ENCODE measurements at regions not wholly inside any gene's neighbourhood (a gene's known extent, or its start where the extent isn't known, plus 50 kb on each side); places are given as distances from the start of the nearest gene placed in this dataset.

GRCh38 chr11:112835591-112836255, 125.5 kb upstream of the NCAM1 start:
- Histone ChIP-seq H3K9ac (ENCODE audit: insufficient read depth, low read depth, low read length) (no peak overlapping the region), H4K20me1 (ENCODE audit: insufficient read depth, low read length) (no peaks in the 10 kb centered on the region), H2AFZ (ENCODE audit: low read length) (no peak overlapping the region), H3K9me3 (ENCODE audit: low read length) (no peaks in the 10 kb centered on the region), H3K4me3 (replicated peaks in 1 of 3; ENCODE audit: insufficient read depth in 1 of 3, low read depth in 2 of 3, low read length in 3 of 3) (no peak overlapping the region), H3K27me3 (ENCODE audit: control insufficient read depth in 1 of 2, insufficient read depth in 2 of 2, low read length in 2 of 2) (no peaks in the 10 kb centered on the region), H3K36me3 (replicated peaks in 1 of 2; ENCODE audit: control insufficient read depth in 1 of 2, insufficient read depth in 2 of 2, low read length in 2 of 2) (no peaks in the 10 kb centered on the region), H3K79me2 (ENCODE audit: insufficient read depth, low read length) (no peaks in the 10 kb centered on the region), H3K27ac (ENCODE audit: extremely low read length, insufficient read depth, low read length) (no peak overlapping the region), H3K4me1 (ENCODE audit: insufficient read depth, low read length) (no peaks in the 10 kb centered on the region), H3K4me2 (ENCODE audit: low read depth, low read length) (no peak overlapping the region)
- intact Hi-C loops (cut with micrococcal nuclease; ENCODE audit: unreplicated experiment) = no loop called here
- BruUV-seq (replicated peaks) = no TSS peak
- CTCF ChIA-PET (ENCODE audit: low intra/inter-chr PET ratio, low total read pairs) = no interaction called here
- WGBS (ENCODE audit: low lambda C conversion rate) = 53% methylated on average over 12 of the region's 13 CpGs
- FAIRE-seq (no peak), ATAC-seq (no peak), DNase-seq (ENCODE audit: low spot score) (no peak)
- in situ Hi-C loops (cut with HindIII; ENCODE audit: extremely low pct_ligation_motif_present, low pct_unique_long_range_greater_than_20kb) = loop anchor here (25.0 kb wide), 1 partner anchor 452 kb away; no protein-coding TSS in a partner anchor
- TF ChIP-seq IRF1 (CRISPR knock-in tag; IDR thresholded peaks at IDR 0.05; ENCODE audit: low read depth) (no peak), ZNF496 (CRISPR knock-in tag; IDR thresholded peaks at IDR 0.05; ENCODE audit: insufficient replicate concordance) (no peak), NFE2 (CRISPR knock-in tag; IDR thresholded peaks at IDR 0.05) (no peak), FLYWCH1 (CRISPR knock-in tag; IDR thresholded peaks at IDR 0.05) (no peak), ZNF12 (CRISPR knock-in tag; IDR thresholded peaks at IDR 0.05) (no peak), MEIS2 (CRISPR knock-in tag; IDR thresholded peaks at IDR 0.05) (no peak), ZNF598 (CRISPR knock-in tag; IDR thresholded peaks at IDR 0.05; ENCODE audit: borderline replicate concordance) (no peak)
- POLR2A ChIA-PET = no interaction called here

GRCh38 chr11:112836256-112836602, 125.0 kb upstream of the NCAM1 start:
- FAIRE-seq (no peak), ATAC-seq (no peak), DNase-seq (ENCODE audit: low spot score) (no peak)
- Histone ChIP-seq H3K4me2 (ENCODE audit: low read depth, low read length) (no peak overlapping the region), H3K9ac (ENCODE audit: insufficient read depth, low read depth, low read length) (no peak overlapping the region), H3K4me1 (ENCODE audit: insufficient read depth, low read length) (no peaks in the 10 kb centered on the region), H3K27me3 (ENCODE audit: control insufficient read depth in 1 of 2, insufficient read depth in 2 of 2, low read length in 2 of 2) (no peaks in the 10 kb centered on the region), H4K20me1 (ENCODE audit: insufficient read depth, low read length) (no peaks in the 10 kb centered on the region), H2AFZ (ENCODE audit: low read length) (no peak overlapping the region), H3K4me3 (replicated peaks in 1 of 3; ENCODE audit: insufficient read depth in 1 of 3, low read depth in 2 of 3, low read length in 3 of 3) (no peak overlapping the region), H3K36me3 (replicated peaks in 1 of 2; ENCODE audit: control insufficient read depth in 1 of 2, insufficient read depth in 2 of 2, low read length in 2 of 2) (no peaks in the 10 kb centered on the region), H3K27ac (ENCODE audit: extremely low read length, insufficient read depth, low read length) (no peak overlapping the region), H3K79me2 (ENCODE audit: insufficient read depth, low read length) (no peaks in the 10 kb centered on the region), H3K9me3 (ENCODE audit: low read length) (no peaks in the 10 kb centered on the region)
- no TSS peak for BruUV-seq (replicated peaks)
- CTCF ChIA-PET (ENCODE audit: low intra/inter-chr PET ratio, low total read pairs) = no interaction called here
- 45% methylated on average over 9 of the region's 9 CpGs for WGBS (ENCODE audit: low lambda C conversion rate)
- in situ Hi-C loops (cut with HindIII; ENCODE audit: extremely low pct_ligation_motif_present, low pct_unique_long_range_greater_than_20kb) (loop anchor here (25.0 kb wide), 1 partner anchor 451 kb away; no protein-coding TSS in a partner anchor), intact Hi-C loops (cut with micrococcal nuclease; ENCODE audit: unreplicated experiment) (no loop called here)
- POLR2A ChIA-PET = no interaction called here
- no peak for TF ChIP-seq TEAD3 (CRISPR knock-in tag; optimal IDR thresholded peaks at IDR 0.05; ENCODE audit: borderline replicate concordance)
- no peak for TF ChIP-seq CSRNP2 (CRISPR knock-in tag; conservative IDR thresholded peaks at IDR 0.05; ENCODE audit: low read depth)
- TF ChIP-seq ZNF652 (CRISPR knock-in tag; IDR thresholded peaks at IDR 0.05; ENCODE audit: borderline replicate concordance, low read depth) = no peak
- no peak for TF ChIP-seq PCBP1 (IDR thresholded peaks at IDR 0.05; ENCODE audit: borderline replicate concordance, low read depth, low read length)
- TF ChIP-seq HIC2 (CRISPR knock-in tag; IDR thresholded peaks at IDR 0.05; ENCODE audit: low read depth) = no peak
- no peak for TF ChIP-seq ZNF557 (CRISPR knock-in tag; IDR thresholded peaks at IDR 0.05)
- TF ChIP-seq ELK4 (CRISPR knock-in tag; IDR thresholded peaks at IDR 0.05; ENCODE audit: borderline replicate concordance) = no peak

Measured in HepG2 (cell line).